Activated CD4-positive, alpha-beta T cell treated with anti-CD3 and anti-CD28 coated beads, Interleukin-2, Interleukin-6, amounts not matched to agents 100 ng/mL and 50 ng/mL, durations not matched to agents 16 hours and 8 hours (primary cell): ENCODE measurements at regions not wholly inside any gene's neighbourhood (a gene's known extent, or its start where the extent isn't known, plus 50 kb on each side); places are given as distances from the start of the nearest gene placed in this dataset.
"Not testable (repeated sequence)": the region's sequence is repeated elsewhere in the genome, so short reads cannot be mapped to it uniquely, and the experiment has no call there.

Experiments used
- DNase-seq: peaks from one replicate; pipeline ENCODE4 v3.0.0-alpha.2; 2020

GRCh38 chr16:86243571-86244154 lies 266.7 kb upstream of the FOXF1 start:
- DNase-seq = no peak

- DNase-seq = no peak
Observed at GRCh38 chr16:86244158-86244557, 266.2 kb upstream of the FOXF1 start.

GRCh38 chr16:86244936-86245335 lies 265.4 kb upstream of the FOXF1 start:
- DNase-seq = no peak

- DNase-seq = no peak
Observed at GRCh38 chr16:86245351-86245750, 265.0 kb upstream of the FOXF1 start.

GRCh38 chr16:86245895-86246294 lies 264.4 kb upstream of the FOXF1 start:
- DNase-seq = no peak

GRCh38 chr16:86248310-86248905 lies 261.9 kb upstream of the FOXF1 start:
- DNase-seq = no peak

- DNase-seq = no peak
Observed at GRCh38 chr16:86249631-86250030, 260.7 kb upstream of the FOXF1 start.

GRCh38 chr16:86251682-86252081 lies 258.6 kb upstream of the FOXF1 start:
- no peak for DNase-seq

- DNase-seq = peak; percentile 27
Observed at GRCh38 chr16:86252596-86252995, 257.7 kb upstream of the FOXF1 start.

- no peak for DNase-seq
Observed at GRCh38 chr16:86255966-86256365, 254.4 kb upstream of the FOXF1 start.

- DNase-seq = no peak
Observed at GRCh38 chr16:86256995-86257394, 253.3 kb upstream of the FOXF1 start.

GRCh38 chr16:86257546-86257945 lies 252.8 kb upstream of the FOXF1 start:
- DNase-seq = no peak

GRCh38 chr16:86258713-86259112 lies 251.6 kb upstream of the FOXF1 start:
- DNase-seq = no peak

GRCh38 chr16:86259499-86259898 lies 250.8 kb upstream of the FOXF1 start:
- no peak for DNase-seq

- peak; percentile 5 for DNase-seq
Observed at GRCh38 chr16:86261379-86261778, 248.9 kb upstream of the FOXF1 start.

GRCh38 chr16:86267657-86268056 lies 242.7 kb upstream of the FOXF1 start:
- not testable (repeated sequence) for DNase-seq

- no peak for DNase-seq
Observed at GRCh38 chr16:86270696-86271095, 239.6 kb upstream of the FOXF1 start.

- DNase-seq = no peak
Observed at GRCh38 chr16:86272744-86273143, 237.6 kb upstream of the FOXF1 start.

GRCh38 chr16:86277221-86277620 lies 233.1 kb upstream of the FOXF1 start:
- no peak for DNase-seq

- DNase-seq = not testable (repeated sequence)
Observed at GRCh38 chr16:86277859-86278258, 232.5 kb upstream of the FOXF1 start.

- DNase-seq = no peak
Observed at GRCh38 chr16:86281421-86281820, 228.9 kb upstream of the FOXF1 start.

GRCh38 chr16:86283944-86284343 lies 226.4 kb upstream of the FOXF1 start:
- no peak for DNase-seq

- DNase-seq = no peak
Observed at GRCh38 chr16:86285421-86285820, 224.9 kb upstream of the FOXF1 start.

- no peak for DNase-seq
Observed at GRCh38 chr16:86285938-86286921, 224.1 kb upstream of the FOXF1 start.
